ENCODE measurements at regions not wholly inside any gene's neighbourhood (a gene's known extent, or its start where the extent isn't known, plus 50 kb on each side); places are given as distances from the start of the nearest gene placed in this dataset.
"Not testable (repeated sequence)": the region's sequence is repeated elsewhere in the genome, so short reads cannot be mapped to it uniquely, and the experiment has no call there.

DNA sequence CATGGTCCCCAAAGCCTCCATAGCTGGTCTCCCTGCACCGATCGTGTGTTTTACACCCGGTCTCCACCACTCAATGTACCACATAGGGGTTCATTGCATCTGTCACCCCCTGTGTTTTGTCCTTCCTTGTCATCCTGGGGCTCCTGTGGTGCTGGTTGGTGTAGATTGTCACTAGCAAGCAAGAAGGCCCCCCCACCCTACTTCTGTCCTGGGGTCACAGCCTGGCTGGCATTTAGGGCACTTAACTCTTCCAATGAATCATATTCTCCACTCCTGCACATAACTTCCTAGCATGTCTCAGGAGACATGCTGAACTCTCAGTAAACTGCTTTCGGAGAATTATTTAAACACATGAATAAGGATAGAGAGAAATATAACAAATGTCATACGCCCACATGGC is 161.4 kb downstream of the BCL2L11 start:
- not testable (repeated sequence) for H3K4me3 ChIP-seq (ENCODE audit: low read length in 2 of 2); H3K27ac ChIP-seq (ENCODE audit: low read depth in 2 of 2, low read length in 2 of 2); H3K4me1 ChIP-seq (ENCODE audit: control insufficient read depth in 2 of 2, insufficient read depth in 2 of 2, low read length in 2 of 2); H3K9me3 ChIP-seq (ENCODE audit: control insufficient read depth in 2 of 2, low read length in 2 of 2); H3K36me3 ChIP-seq (ENCODE audit: control insufficient read depth in 2 of 2, insufficient read depth in 2 of 2, low read length in 2 of 2); H3K9ac ChIP-seq (ENCODE audit: low read depth in 1 of 2, low read length in 2 of 2); H3K27me3 ChIP-seq (ENCODE audit: control insufficient read depth in 2 of 2, insufficient read depth in 2 of 2, low read length in 2 of 2)

DNA sequence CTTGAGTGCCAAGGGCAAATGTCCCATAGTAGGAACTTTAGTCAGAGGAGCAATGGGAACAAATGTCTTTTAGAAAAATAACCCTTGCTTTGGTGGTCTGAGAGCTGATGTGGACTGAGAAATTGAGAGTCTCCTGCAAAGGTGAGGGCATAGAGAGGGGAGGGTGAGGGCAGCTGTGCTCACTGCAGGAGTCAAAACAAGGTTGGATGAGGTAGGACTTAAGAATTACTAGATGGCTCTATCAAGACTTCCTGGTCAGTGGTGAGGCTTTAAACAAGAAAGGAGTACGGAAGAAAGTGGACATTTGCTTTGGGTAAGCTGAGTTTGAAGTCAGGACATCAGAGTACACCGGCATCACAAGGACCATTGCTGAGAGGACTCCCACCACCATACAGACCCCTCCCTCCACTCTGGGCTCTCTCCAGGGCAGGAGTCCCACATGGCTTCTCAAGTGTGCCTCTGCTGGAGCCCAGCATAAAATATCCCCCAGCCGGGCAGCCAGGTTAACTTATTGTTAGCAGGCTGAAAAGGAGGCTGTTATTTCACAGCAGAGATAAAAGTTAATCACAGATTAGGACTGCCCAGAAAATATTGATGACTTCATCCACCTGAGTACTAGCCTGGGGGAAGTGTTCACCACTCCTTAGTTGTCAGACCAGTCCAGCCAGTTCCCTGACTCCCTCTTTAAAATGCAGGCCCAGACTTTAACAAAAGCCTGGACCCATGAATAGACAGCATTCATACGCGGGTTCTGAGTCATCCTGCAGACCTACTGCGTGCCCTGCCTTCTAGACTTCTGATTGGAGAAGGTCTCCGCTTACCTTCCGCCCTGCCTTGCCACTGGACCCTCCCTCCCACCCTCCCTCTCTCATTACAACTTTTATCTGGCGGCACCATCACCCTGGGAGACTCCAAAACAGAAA is 167.2 kb downstream of the BCL2L11 start:
- H3K27ac ChIP-seq (ENCODE audit: low read depth in 2 of 2, low read length in 2 of 2); H3K4me3 ChIP-seq (ENCODE audit: low read length in 2 of 2); H3K27me3 ChIP-seq (ENCODE audit: control insufficient read depth in 2 of 2, insufficient read depth in 2 of 2, low read length in 2 of 2); H3K9me3 ChIP-seq (ENCODE audit: control insufficient read depth in 2 of 2, low read length in 2 of 2); H3K36me3 ChIP-seq (ENCODE audit: control insufficient read depth in 2 of 2, insufficient read depth in 2 of 2, low read length in 2 of 2); H3K4me1 ChIP-seq (ENCODE audit: control insufficient read depth in 2 of 2, insufficient read depth in 2 of 2, low read length in 2 of 2); H3K9ac ChIP-seq (ENCODE audit: low read depth in 1 of 2, low read length in 2 of 2): not testable (repeated sequence)

- H3K9ac ChIP-seq (ENCODE audit: low read depth in 1 of 2, low read length in 2 of 2); H3K4me1 ChIP-seq (ENCODE audit: control insufficient read depth in 2 of 2, insufficient read depth in 2 of 2, low read length in 2 of 2); H3K36me3 ChIP-seq (ENCODE audit: control insufficient read depth in 2 of 2, insufficient read depth in 2 of 2, low read length in 2 of 2); H3K9me3 ChIP-seq (ENCODE audit: control insufficient read depth in 2 of 2, low read length in 2 of 2); H3K27me3 ChIP-seq (ENCODE audit: control insufficient read depth in 2 of 2, insufficient read depth in 2 of 2, low read length in 2 of 2); H3K27ac ChIP-seq (ENCODE audit: low read depth in 2 of 2, low read length in 2 of 2); H3K4me3 ChIP-seq (ENCODE audit: low read length in 2 of 2): not testable (repeated sequence)
These were observed 169.7 kb downstream of the BCL2L11 start for GRCh38 chr2:111290370-111290769.

GRCh38 chr2:111291566-111291965 is 170.9 kb downstream of the BCL2L11 start:
- H3K27ac ChIP-seq (ENCODE audit: low read depth in 2 of 2, low read length in 2 of 2); H3K9me3 ChIP-seq (ENCODE audit: control insufficient read depth in 2 of 2, low read length in 2 of 2); H3K9ac ChIP-seq (ENCODE audit: low read depth in 1 of 2, low read length in 2 of 2); H3K36me3 ChIP-seq (ENCODE audit: control insufficient read depth in 2 of 2, insufficient read depth in 2 of 2, low read length in 2 of 2); H3K27me3 ChIP-seq (ENCODE audit: control insufficient read depth in 2 of 2, insufficient read depth in 2 of 2, low read length in 2 of 2); H3K4me3 ChIP-seq (ENCODE audit: low read length in 2 of 2); H3K4me1 ChIP-seq (ENCODE audit: control insufficient read depth in 2 of 2, insufficient read depth in 2 of 2, low read length in 2 of 2): not testable (repeated sequence)

DNA sequence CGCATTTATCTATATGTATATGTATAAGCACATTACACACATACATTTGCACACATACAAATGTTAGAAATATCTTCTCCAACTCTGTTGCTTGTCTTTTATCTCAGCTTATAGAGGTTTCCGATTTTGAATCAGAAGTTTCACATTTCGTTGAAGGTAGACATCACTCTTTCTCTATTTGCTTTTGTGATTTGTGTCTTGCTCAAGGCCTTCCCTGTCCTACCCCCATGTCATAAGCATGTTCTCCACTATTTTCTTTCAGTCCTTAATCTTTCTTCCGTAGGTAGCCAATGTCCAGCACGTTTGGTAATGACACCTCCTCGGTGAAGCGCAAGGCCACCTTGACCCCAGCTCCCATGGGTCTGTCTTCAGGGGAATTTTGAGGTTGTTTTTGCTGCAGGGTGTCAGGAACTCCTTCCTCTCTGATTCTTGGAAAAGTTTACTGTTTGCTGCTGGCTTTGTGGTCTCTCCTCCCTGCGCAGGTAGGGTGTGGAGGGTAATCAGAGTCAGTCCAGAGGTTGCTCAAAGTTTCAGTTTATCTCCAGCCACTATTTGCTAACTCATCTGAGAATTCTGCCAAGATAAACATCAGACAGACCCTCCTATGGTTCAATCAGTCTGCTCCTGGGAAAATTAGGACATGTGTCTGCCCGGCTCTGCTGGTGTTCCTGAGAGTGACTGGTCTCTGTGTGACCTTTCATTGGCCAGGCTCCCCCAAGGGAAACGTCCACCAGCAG is 171.7 kb downstream of the BCL2L11 start:
- not testable (repeated sequence) for H3K36me3 ChIP-seq (ENCODE audit: control insufficient read depth in 2 of 2, insufficient read depth in 2 of 2, low read length in 2 of 2); H3K9ac ChIP-seq (ENCODE audit: low read depth in 1 of 2, low read length in 2 of 2); H3K9me3 ChIP-seq (ENCODE audit: control insufficient read depth in 2 of 2, low read length in 2 of 2); H3K4me3 ChIP-seq (ENCODE audit: low read length in 2 of 2); H3K4me1 ChIP-seq (ENCODE audit: control insufficient read depth in 2 of 2, insufficient read depth in 2 of 2, low read length in 2 of 2); H3K27me3 ChIP-seq (ENCODE audit: control insufficient read depth in 2 of 2, insufficient read depth in 2 of 2, low read length in 2 of 2)
- H3K27ac ChIP-seq (ENCODE audit: low read depth in 2 of 2, low read length in 2 of 2), result peak overlapping the region in 1 of 2 donors; percentile 51

DNA sequence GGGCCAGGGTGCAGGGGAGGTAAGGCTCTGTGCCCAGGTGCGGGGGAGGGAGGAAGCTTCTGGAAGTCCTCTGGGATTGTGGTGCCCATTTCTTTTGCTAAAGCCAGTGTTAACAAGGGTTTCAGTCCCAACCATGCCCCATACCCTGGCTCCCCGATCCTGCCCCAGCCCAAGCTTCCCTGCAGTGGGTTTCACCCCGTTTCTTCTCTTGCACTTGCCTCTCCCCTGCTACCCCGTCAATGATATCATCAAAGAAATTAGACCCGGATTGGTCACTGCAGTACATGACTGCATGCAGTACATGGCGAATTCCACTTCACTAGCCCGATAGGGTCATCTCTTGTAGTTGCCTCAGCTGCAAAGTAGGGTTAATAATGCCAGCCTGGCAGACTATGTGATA is 174.0 kb downstream of the BCL2L11 start:
- not testable (repeated sequence) for H3K27ac ChIP-seq (ENCODE audit: low read depth in 2 of 2, low read length in 2 of 2); H3K4me3 ChIP-seq (ENCODE audit: low read length in 2 of 2); H3K4me1 ChIP-seq (ENCODE audit: control insufficient read depth in 2 of 2, insufficient read depth in 2 of 2, low read length in 2 of 2); H3K9me3 ChIP-seq (ENCODE audit: control insufficient read depth in 2 of 2, low read length in 2 of 2); H3K27me3 ChIP-seq (ENCODE audit: control insufficient read depth in 2 of 2, insufficient read depth in 2 of 2, low read length in 2 of 2); H3K36me3 ChIP-seq (ENCODE audit: control insufficient read depth in 2 of 2, insufficient read depth in 2 of 2, low read length in 2 of 2); H3K9ac ChIP-seq (ENCODE audit: low read depth in 1 of 2, low read length in 2 of 2)

- H3K9ac ChIP-seq (ENCODE audit: low read depth in 1 of 2, low read length in 2 of 2); H3K9me3 ChIP-seq (ENCODE audit: control insufficient read depth in 2 of 2, low read length in 2 of 2); H3K4me1 ChIP-seq (ENCODE audit: control insufficient read depth in 2 of 2, insufficient read depth in 2 of 2, low read length in 2 of 2); H3K36me3 ChIP-seq (ENCODE audit: control insufficient read depth in 2 of 2, insufficient read depth in 2 of 2, low read length in 2 of 2); H3K4me3 ChIP-seq (ENCODE audit: low read length in 2 of 2); H3K27me3 ChIP-seq (ENCODE audit: control insufficient read depth in 2 of 2, insufficient read depth in 2 of 2, low read length in 2 of 2); H3K27ac ChIP-seq (ENCODE audit: low read depth in 2 of 2, low read length in 2 of 2): not testable (repeated sequence)
These were observed 175.5 kb downstream of the BCL2L11 start for GRCh38 chr2:111296122-111296804.

- not testable (repeated sequence) for H3K27ac ChIP-seq (ENCODE audit: low read depth in 2 of 2, low read length in 2 of 2); H3K9ac ChIP-seq (ENCODE audit: low read depth in 1 of 2, low read length in 2 of 2); H3K27me3 ChIP-seq (ENCODE audit: control insufficient read depth in 2 of 2, insufficient read depth in 2 of 2, low read length in 2 of 2); H3K36me3 ChIP-seq (ENCODE audit: control insufficient read depth in 2 of 2, insufficient read depth in 2 of 2, low read length in 2 of 2); H3K4me3 ChIP-seq (ENCODE audit: low read length in 2 of 2); H3K9me3 ChIP-seq (ENCODE audit: control insufficient read depth in 2 of 2, low read length in 2 of 2); H3K4me1 ChIP-seq (ENCODE audit: control insufficient read depth in 2 of 2, insufficient read depth in 2 of 2, low read length in 2 of 2)
These were observed 176.4 kb downstream of the BCL2L11 start for GRCh38 chr2:111297128-111297527.

DNA sequence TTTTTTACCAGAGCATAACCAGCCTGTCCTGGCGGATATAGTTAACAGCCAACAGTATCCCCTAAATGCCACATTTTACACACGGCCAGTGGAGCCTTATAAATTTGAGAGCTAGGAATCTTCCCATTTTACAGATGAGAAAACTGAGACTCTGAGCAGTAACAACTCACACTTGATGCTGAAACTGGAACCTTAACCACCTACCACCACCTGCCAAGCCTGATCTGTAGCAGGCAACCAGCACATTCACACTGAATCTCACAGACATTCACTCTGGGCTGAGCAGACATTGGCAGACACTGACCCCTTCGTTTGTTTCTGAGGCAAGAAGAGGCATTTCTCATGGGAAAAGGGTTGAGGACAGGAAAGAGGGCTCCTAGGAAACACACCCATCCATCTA is 178.2 kb downstream of the BCL2L11 start:
- not testable (repeated sequence) for H3K4me3 ChIP-seq (ENCODE audit: low read length in 2 of 2); H3K27me3 ChIP-seq (ENCODE audit: control insufficient read depth in 2 of 2, insufficient read depth in 2 of 2, low read length in 2 of 2); H3K27ac ChIP-seq (ENCODE audit: low read depth in 2 of 2, low read length in 2 of 2); H3K9me3 ChIP-seq (ENCODE audit: control insufficient read depth in 2 of 2, low read length in 2 of 2); H3K9ac ChIP-seq (ENCODE audit: low read depth in 1 of 2, low read length in 2 of 2); H3K4me1 ChIP-seq (ENCODE audit: control insufficient read depth in 2 of 2, insufficient read depth in 2 of 2, low read length in 2 of 2); H3K36me3 ChIP-seq (ENCODE audit: control insufficient read depth in 2 of 2, insufficient read depth in 2 of 2, low read length in 2 of 2)

DNA sequence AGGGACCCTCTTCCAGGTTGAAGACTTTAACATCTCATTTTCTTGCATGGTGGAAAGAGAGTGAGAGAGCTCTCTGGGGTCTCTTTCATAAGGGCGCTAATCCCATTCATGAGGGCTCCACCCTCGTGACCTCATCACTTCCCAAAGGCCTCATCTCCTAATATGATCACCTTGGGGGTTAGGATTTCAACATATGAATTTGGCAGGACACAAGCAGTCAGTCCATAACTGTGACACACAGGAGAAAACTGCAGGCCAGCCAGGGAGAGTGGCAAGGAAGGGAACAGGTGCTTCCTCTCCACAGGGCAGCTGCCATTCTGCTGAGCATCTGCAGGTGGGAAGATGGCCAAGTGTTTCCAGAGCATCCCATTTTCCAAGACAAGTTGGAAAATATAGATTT is 178.9 kb downstream of the BCL2L11 start:
- H3K27ac ChIP-seq (ENCODE audit: low read depth in 2 of 2, low read length in 2 of 2); H3K36me3 ChIP-seq (ENCODE audit: control insufficient read depth in 2 of 2, insufficient read depth in 2 of 2, low read length in 2 of 2); H3K9me3 ChIP-seq (ENCODE audit: control insufficient read depth in 2 of 2, low read length in 2 of 2); H3K4me3 ChIP-seq (ENCODE audit: low read length in 2 of 2); H3K27me3 ChIP-seq (ENCODE audit: control insufficient read depth in 2 of 2, insufficient read depth in 2 of 2, low read length in 2 of 2); H3K4me1 ChIP-seq (ENCODE audit: control insufficient read depth in 2 of 2, insufficient read depth in 2 of 2, low read length in 2 of 2); H3K9ac ChIP-seq (ENCODE audit: low read depth in 1 of 2, low read length in 2 of 2): not testable (repeated sequence)

All from mucosa of rectum (tissue), 2 donors.